DLD1 (cell line): ENCODE measurements at regions not wholly inside any gene's neighbourhood (a gene's known extent, or its start where the extent isn't known, plus 50 kb on each side); places are given as distances from the start of the nearest gene placed in this dataset.

Experiments
- in situ Hi-C: cut with HindIII; loops from 2 replicates; pipeline ENCODE4 v1.10.0; 2017; ENCODE audit warnings: low sequenced_read_pairs

DNA sequence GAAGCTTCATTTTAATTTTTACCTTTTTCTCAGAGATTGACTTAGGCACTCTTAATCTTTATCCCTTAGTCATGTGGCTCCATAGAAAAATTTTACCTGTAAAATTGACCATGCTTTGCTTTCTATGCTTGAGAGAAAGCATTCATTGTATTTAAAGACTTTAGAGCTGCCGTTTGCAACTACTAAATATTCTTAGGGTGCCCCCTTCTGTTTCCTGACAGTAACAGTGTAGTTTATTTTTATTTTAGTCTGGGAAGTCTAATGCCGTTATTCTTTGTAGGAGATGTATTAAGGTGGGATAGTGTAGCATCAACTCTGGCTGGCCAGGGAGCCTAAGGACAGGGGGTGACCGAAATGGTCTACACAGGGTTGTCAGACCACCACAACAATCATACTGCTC is 84.5 kb upstream of the SYNPR start:
- in situ Hi-C loops: loop anchor here (25.0 kb wide), 2 partner anchors 331 to 556 kb away; no protein-coding TSS in a partner anchor

GRCh38 chr3:63199606-63200005 is 78.5 kb upstream of the SYNPR start:
- in situ Hi-C loops: loop anchor here (25.0 kb wide), 2 partner anchors 337 to 562 kb away; no protein-coding TSS in a partner anchor

DNA sequence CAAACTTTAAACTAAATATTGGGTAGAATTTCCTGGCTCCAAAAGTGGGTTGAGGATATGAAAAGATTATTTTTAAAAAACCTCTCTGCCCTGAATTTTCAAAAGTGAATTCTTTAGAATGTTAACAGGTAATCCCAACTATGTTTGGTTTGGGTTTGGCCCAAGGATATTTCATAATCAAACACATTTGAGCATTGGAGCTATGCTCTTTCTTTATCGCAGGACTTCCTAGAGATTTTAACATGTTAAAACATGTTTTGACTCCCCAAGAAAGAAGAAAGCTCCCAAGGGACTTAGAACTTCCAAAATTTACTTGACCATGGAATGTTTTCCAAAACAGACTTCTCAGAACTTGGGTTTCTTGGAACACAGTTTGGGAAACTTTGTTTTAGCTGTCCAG is 75.6 kb upstream of the SYNPR start:
- in situ Hi-C loops: no loop called here

- in situ Hi-C loops: no loop called here
These were observed 71.0 kb upstream of the SYNPR start for GRCh38 chr3:63207066-63207590.

DNA sequence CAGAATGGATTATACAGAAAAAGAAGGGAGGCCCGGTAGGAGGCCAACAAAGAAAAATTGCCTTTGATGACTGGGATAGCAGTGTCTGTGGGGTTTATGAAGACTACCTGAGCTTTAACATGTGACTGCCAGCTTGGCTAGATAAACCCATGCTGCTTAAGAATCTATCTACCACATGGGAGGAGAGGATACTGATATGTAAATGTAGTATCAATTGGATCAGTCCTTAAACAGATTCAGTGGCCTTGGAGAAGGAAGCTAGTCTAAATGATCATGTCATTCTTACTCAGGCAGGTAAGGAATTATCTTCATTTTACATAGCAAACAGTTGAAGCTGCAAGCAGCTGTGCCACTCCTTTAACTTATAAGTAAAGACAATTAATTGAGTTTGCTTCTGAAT is 50.0 kb upstream of the SYNPR start:
- in situ Hi-C loops: no loop called here
